ENCODE measurements at regions not wholly inside any gene's neighbourhood (a gene's known extent, or its start where the extent isn't known, plus 50 kb on each side); places are given as distances from the start of the nearest gene placed in this dataset.
A peak's percentile ranks its signal among the peaks of the same experiment; 100 is the strongest.
"Not testable (repeated sequence)": the region's sequence is repeated elsewhere in the genome, so short reads cannot be mapped to it uniquely, and the experiment has no call there.

DNA sequence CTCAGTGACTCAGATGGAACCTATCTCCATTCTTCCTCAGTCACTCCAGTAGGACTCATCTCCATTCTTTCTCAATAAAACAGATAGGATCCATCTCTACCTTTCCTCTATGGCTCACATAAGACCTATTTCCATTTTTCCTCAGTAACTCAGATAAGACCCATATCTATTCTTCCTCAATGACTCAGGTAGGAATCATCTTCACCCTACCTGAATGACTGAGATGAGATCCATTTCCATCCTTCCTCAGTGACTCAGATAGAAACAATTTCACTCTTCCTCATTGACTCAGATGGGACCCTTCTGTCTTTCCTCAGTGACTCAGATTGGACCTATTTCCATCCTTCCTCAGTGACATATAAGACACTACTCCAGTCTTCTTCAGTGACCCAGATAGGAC, 165.1 kb downstream of the FBXO4 start:
- Histone ChIP-seq H2BK5ac (ENCODE audit: low read depth, low read length, poor library complexity, severe bottlenecking) (no peak overlapping the region), H3K27me3 (ENCODE audit: control insufficient read depth in 1 of 2, insufficient read depth in 1 of 2, low read length in 2 of 2) (no peaks in the 10 kb centered on the region), H3K14ac (ENCODE audit: low read length in 2 of 2) (no peak overlapping the region), H4K8ac (ENCODE audit: low read length) (no peak overlapping the region), H3K79me1 (replicated peaks; ENCODE audit: low read length, poor library complexity, severe bottlenecking) (no peaks in the 10 kb centered on the region), H3K27ac (ENCODE audit: low read length, poor library complexity, severe bottlenecking) (no peak overlapping the region), H2BK120ac (ENCODE audit: low read depth, low read length) (no peak overlapping the region), H3K4ac (ENCODE audit: low read depth in 1 of 2, low read length in 2 of 2) (no peak overlapping the region), H3K4me2 (ENCODE audit: low read length, poor library complexity, severe bottlenecking) (no peak overlapping the region), H2BK12ac (ENCODE audit: low read length in 2 of 2) (no peak overlapping the region), H3K36me3 (ENCODE audit: control insufficient read depth in 1 of 2, insufficient read depth in 2 of 2, low read depth in 1 of 2, low read length in 2 of 2) (no peaks in the 10 kb centered on the region), H4K91ac (ENCODE audit: low read length) (no peak overlapping the region), H3K9ac (ENCODE audit: low read length) (no peak overlapping the region), H3K23ac (ENCODE audit: low read length in 2 of 2) (no peak overlapping the region), H3K18ac (ENCODE audit: low read depth in 1 of 2, low read length in 2 of 2) (no peak overlapping the region), H2AFZ (ENCODE audit: low read depth, low read length) (no peak overlapping the region), H3K4me1 (ENCODE audit: control insufficient read depth, insufficient read depth, low read depth, low read length) (no peaks in the 10 kb centered on the region), H3K4me3 (ENCODE audit: insufficient read depth in 1 of 2, low read depth in 1 of 2, low read length in 2 of 2) (no peak overlapping the region), H2AK5ac (ENCODE audit: low read length, severe bottlenecking) (no peak overlapping the region), H2BK15ac (ENCODE audit: low read depth, poor library complexity, severe bottlenecking) (no peak overlapping the region), H3K9me3 (ENCODE audit: control insufficient read depth, low read length) (peaks cover 2% of the 10 kb centered on the region)
- no peak for DNase-seq

DNA sequence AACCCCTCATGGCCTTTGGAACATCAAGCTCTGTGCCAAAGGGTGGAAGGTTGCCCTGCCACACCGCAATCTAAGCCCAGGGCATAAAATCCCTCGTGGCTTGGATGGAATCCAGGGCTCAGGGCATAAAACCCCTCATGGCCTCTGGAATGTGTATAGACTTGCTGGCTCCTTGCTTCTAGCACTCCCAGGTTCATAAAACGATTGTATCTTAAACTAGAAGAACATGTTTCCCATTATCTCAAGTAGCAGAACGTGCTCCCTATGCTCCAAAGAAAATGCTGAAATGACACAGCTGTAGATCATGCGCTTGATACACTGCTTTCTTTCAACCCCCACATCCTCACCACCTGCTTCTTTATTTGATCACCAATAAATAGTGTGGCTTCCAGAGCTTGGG, 174.8 kb downstream of the FBXO4 start:
- H3K4me1 ChIP-seq (ENCODE audit: control insufficient read depth, insufficient read depth, low read depth, low read length); H2BK5ac ChIP-seq (ENCODE audit: low read depth, low read length, poor library complexity, severe bottlenecking); H3K27me3 ChIP-seq (ENCODE audit: control insufficient read depth in 1 of 2, insufficient read depth in 1 of 2, low read length in 2 of 2); H3K14ac ChIP-seq (ENCODE audit: low read length in 2 of 2); H3K23ac ChIP-seq (ENCODE audit: low read length in 2 of 2); H3K4me2 ChIP-seq (ENCODE audit: low read length, poor library complexity, severe bottlenecking); H2BK120ac ChIP-seq (ENCODE audit: low read depth, low read length); H3K4me3 ChIP-seq (ENCODE audit: insufficient read depth in 1 of 2, low read depth in 1 of 2, low read length in 2 of 2); H2BK12ac ChIP-seq (ENCODE audit: low read length in 2 of 2); H3K18ac ChIP-seq (ENCODE audit: low read depth in 1 of 2, low read length in 2 of 2); H2BK15ac ChIP-seq (ENCODE audit: low read depth, poor library complexity, severe bottlenecking); DNase-seq; H3K9ac ChIP-seq (ENCODE audit: low read length); H3K36me3 ChIP-seq (ENCODE audit: control insufficient read depth in 1 of 2, insufficient read depth in 2 of 2, low read depth in 1 of 2, low read length in 2 of 2); H3K27ac ChIP-seq (ENCODE audit: low read length, poor library complexity, severe bottlenecking); H2AK5ac ChIP-seq (ENCODE audit: low read length, severe bottlenecking); H4K91ac ChIP-seq (ENCODE audit: low read length); H4K8ac ChIP-seq (ENCODE audit: low read length); H2AFZ ChIP-seq (ENCODE audit: low read depth, low read length); H3K79me1 ChIP-seq (replicated peaks; ENCODE audit: low read length, poor library complexity, severe bottlenecking); H3K4ac ChIP-seq (ENCODE audit: low read depth in 1 of 2, low read length in 2 of 2): not testable (repeated sequence)
- 66% methylated on average over 5 of the region's 5 CpGs for WGBS
- peaks cover 11% of the 10 kb centered on the region for H3K9me3 ChIP-seq (ENCODE audit: control insufficient read depth, low read length)

DNA sequence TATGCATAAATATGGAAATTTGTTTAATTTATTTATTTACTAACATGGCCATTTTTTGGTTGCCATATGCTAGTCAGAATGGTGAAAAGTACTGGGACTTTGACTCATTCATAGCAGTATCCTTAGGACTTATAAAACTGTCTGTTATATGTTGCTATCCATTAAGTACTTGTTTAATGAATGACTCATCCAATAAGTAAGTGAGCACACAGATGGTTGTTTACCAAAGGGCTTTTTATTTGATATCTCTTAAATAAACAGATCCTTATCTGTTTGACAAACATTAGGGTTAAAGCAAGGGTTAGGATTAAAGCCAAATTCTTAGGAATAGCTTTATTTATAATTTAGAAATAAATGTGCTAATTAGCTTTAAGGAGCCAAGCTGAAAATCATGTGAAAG, 183.4 kb downstream of the FBXO4 start:
- Histone ChIP-seq H3K27ac (ENCODE audit: low read length, poor library complexity, severe bottlenecking) (no peak overlapping the region), H3K4me1 (ENCODE audit: control insufficient read depth, insufficient read depth, low read depth, low read length) (no peaks in the 10 kb centered on the region), H3K4me3 (ENCODE audit: insufficient read depth in 1 of 2, low read depth in 1 of 2, low read length in 2 of 2) (no peak overlapping the region), H3K79me1 (replicated peaks; ENCODE audit: low read length, poor library complexity, severe bottlenecking) (no peaks in the 10 kb centered on the region), H2BK12ac (ENCODE audit: low read length in 2 of 2) (no peak overlapping the region), H3K23ac (ENCODE audit: low read length in 2 of 2) (no peak overlapping the region), H2AK5ac (ENCODE audit: low read length, severe bottlenecking) (no peak overlapping the region), H3K14ac (ENCODE audit: low read length in 2 of 2) (no peak overlapping the region), H3K9me3 (ENCODE audit: control insufficient read depth, low read length) (no peaks in the 10 kb centered on the region), H3K36me3 (ENCODE audit: control insufficient read depth in 1 of 2, insufficient read depth in 2 of 2, low read depth in 1 of 2, low read length in 2 of 2) (no peaks in the 10 kb centered on the region), H2BK5ac (ENCODE audit: low read depth, low read length, poor library complexity, severe bottlenecking) (no peak overlapping the region), H2BK15ac (ENCODE audit: low read depth, poor library complexity, severe bottlenecking) (no peak overlapping the region), H4K8ac (ENCODE audit: low read length) (no peak overlapping the region), H3K9ac (ENCODE audit: low read length) (no peak overlapping the region), H3K18ac (ENCODE audit: low read depth in 1 of 2, low read length in 2 of 2) (no peak overlapping the region), H3K4ac (ENCODE audit: low read depth in 1 of 2, low read length in 2 of 2) (no peak overlapping the region), H3K27me3 (ENCODE audit: control insufficient read depth in 1 of 2, insufficient read depth in 1 of 2, low read length in 2 of 2) (no peaks in the 10 kb centered on the region), H4K91ac (ENCODE audit: low read length) (no peak overlapping the region), H2AFZ (ENCODE audit: low read depth, low read length) (no peak overlapping the region), H3K4me2 (ENCODE audit: low read length, poor library complexity, severe bottlenecking) (no peak overlapping the region), H2BK120ac (ENCODE audit: low read depth, low read length) (no peak overlapping the region)
- DNase-seq, result peak; percentile 17

DNA sequence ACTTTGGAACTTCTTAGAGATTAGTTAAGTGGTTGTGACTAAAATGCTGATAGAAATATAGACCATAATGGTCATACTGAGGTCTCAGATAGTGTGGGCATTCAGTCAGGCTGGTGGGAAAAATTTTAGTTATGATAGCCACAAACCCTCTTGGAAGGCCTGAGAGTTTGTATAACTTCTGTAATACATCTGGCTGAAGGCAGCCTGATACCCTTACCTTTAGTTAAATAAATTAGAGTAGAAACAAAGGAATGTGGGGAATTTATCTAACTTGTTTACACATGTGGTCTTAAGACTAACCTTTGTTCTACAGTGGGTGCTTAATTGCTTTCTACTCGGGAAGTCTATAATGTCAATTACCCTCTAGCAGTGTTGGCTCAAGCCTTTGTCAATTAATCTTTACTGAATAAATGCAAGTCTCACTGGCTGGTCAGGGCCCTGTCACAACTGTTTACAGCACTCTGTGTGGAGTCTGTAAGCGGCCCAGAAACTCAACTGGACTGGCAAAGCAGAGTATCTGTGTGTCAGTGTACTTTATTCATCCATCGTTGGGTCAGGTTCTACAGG, 184.0 kb downstream of the FBXO4 start:
- Histone ChIP-seq H3K18ac (ENCODE audit: low read depth in 1 of 2, low read length in 2 of 2) (no peak overlapping the region), H2BK5ac (ENCODE audit: low read depth, low read length, poor library complexity, severe bottlenecking) (no peak overlapping the region), H2BK15ac (ENCODE audit: low read depth, poor library complexity, severe bottlenecking) (no peak overlapping the region), H3K4me3 (ENCODE audit: insufficient read depth in 1 of 2, low read depth in 1 of 2, low read length in 2 of 2) (no peak overlapping the region), H3K4me1 (ENCODE audit: control insufficient read depth, insufficient read depth, low read depth, low read length) (no peaks in the 10 kb centered on the region), H3K23ac (ENCODE audit: low read length in 2 of 2) (no peak overlapping the region), H3K79me1 (replicated peaks; ENCODE audit: low read length, poor library complexity, severe bottlenecking) (no peaks in the 10 kb centered on the region), H4K91ac (ENCODE audit: low read length) (no peak overlapping the region), H3K9ac (ENCODE audit: low read length) (no peak overlapping the region), H3K4me2 (ENCODE audit: low read length, poor library complexity, severe bottlenecking) (no peak overlapping the region), H3K14ac (ENCODE audit: low read length in 2 of 2) (no peak overlapping the region), H2BK12ac (ENCODE audit: low read length in 2 of 2) (no peak overlapping the region), H3K27me3 (ENCODE audit: control insufficient read depth in 1 of 2, insufficient read depth in 1 of 2, low read length in 2 of 2) (no peaks in the 10 kb centered on the region), H2AFZ (ENCODE audit: low read depth, low read length) (no peak overlapping the region), H3K9me3 (ENCODE audit: control insufficient read depth, low read length) (no peaks in the 10 kb centered on the region), H3K36me3 (ENCODE audit: control insufficient read depth in 1 of 2, insufficient read depth in 2 of 2, low read depth in 1 of 2, low read length in 2 of 2) (no peaks in the 10 kb centered on the region), H3K27ac (ENCODE audit: low read length, poor library complexity, severe bottlenecking) (no peak overlapping the region), H2BK120ac (ENCODE audit: low read depth, low read length) (no peak overlapping the region), H4K8ac (ENCODE audit: low read length) (no peak overlapping the region), H2AK5ac (ENCODE audit: low read length, severe bottlenecking) (no peak overlapping the region), H3K4ac (ENCODE audit: low read depth in 1 of 2, low read length in 2 of 2) (no peak overlapping the region)
- peak; percentile 5 for DNase-seq
- WGBS, result 60% methylated on average over 3 of the region's 3 CpGs
